ENCODE measurements at regions not wholly inside any gene's neighbourhood (a gene's known extent, or its start where the extent isn't known, plus 50 kb on each side); places are given as distances from the start of the nearest gene placed in this dataset.
"Not testable (repeated sequence)": the region's sequence is repeated elsewhere in the genome, so short reads cannot be mapped to it uniquely, and the experiment has no call there.

DNA sequence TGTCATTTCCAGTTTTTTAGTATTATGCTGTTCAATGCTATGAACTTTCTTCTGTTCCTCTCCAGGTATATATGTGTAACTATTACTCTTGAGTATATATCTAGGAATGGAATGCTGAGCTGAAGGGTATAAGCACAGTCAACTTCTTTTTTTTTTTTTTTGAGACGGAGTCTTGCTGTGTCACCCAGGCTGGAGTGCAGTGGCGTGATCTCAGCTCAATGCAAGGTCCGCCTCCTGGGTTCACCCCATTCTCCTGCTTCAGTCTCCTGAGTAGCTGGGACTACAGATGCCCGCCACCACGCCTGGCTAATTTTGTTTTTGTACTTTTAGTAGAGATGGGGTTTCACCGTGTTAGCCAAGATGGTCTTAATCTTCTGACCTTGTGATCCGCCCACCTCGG lies 110.5 kb downstream of the DACT1 start:
- not testable (repeated sequence) for TF ChIP-seq RAD21 (IDR thresholded peaks at IDR 0.05; ENCODE audit: low read length); EP300 (IDR thresholded peaks at IDR 0.05; ENCODE audit: borderline replicate concordance in 1 of 2, low read depth in 1 of 2, low read length in 1 of 2); POLR2AphosphoS5 (IDR thresholded peaks at IDR 0.05; ENCODE audit: low read depth, low read length); RCOR1 (IDR thresholded peaks at IDR 0.05; ENCODE audit: low read length); TEAD4 (IDR thresholded peaks at IDR 0.05; ENCODE audit: borderline replicate concordance, insufficient read depth); SIN3A (IDR thresholded peaks at IDR 0.05; ENCODE audit: borderline replicate concordance, low read depth, low read length); GATA2 (CRISPR knock-in tag; IDR thresholded peaks at IDR 0.05); MXI1 (IDR thresholded peaks at IDR 0.05; ENCODE audit: low read depth, low read length); NRF1 (IDR thresholded peaks at IDR 0.05; ENCODE audit: low read depth, low read length)
- TF ChIP-seq, protein P1, sequence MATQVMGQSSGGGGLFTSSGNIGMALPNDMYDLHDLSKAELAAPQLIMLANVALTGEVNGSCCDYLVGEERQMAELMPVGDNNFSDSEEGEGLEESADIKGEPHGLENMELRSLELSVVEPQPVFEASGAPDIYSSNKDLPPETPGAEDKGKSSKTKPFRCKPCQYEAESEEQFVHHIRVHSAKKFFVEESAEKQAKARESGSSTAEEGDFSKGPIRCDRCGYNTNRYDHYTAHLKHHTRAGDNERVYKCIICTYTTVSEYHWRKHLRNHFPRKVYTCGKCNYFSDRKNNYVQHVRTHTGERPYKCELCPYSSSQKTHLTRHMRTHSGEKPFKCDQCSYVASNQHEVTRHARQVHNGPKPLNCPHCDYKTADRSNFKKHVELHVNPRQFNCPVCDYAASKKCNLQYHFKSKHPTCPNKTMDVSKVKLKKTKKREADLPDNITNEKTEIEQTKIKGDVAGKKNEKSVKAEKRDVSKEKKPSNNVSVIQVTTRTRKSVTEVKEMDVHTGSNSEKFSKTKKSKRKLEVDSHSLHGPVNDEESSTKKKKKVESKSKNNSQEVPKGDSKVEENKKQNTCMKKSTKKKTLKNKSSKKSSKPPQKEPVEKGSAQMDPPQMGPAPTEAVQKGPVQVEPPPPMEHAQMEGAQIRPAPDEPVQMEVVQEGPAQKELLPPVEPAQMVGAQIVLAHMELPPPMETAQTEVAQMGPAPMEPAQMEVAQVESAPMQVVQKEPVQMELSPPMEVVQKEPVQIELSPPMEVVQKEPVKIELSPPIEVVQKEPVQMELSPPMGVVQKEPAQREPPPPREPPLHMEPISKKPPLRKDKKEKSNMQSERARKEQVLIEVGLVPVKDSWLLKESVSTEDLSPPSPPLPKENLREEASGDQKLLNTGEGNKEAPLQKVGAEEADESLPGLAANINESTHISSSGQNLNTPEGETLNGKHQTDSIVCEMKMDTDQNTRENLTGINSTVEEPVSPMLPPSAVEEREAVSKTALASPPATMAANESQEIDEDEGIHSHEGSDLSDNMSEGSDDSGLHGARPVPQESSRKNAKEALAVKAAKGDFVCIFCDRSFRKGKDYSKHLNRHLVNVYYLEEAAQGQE (IDR thresholded peaks at IDR 0.05; ENCODE audit: low read depth, low read length), result not testable (repeated sequence)
- TF ChIP-seq, protein P2, sequence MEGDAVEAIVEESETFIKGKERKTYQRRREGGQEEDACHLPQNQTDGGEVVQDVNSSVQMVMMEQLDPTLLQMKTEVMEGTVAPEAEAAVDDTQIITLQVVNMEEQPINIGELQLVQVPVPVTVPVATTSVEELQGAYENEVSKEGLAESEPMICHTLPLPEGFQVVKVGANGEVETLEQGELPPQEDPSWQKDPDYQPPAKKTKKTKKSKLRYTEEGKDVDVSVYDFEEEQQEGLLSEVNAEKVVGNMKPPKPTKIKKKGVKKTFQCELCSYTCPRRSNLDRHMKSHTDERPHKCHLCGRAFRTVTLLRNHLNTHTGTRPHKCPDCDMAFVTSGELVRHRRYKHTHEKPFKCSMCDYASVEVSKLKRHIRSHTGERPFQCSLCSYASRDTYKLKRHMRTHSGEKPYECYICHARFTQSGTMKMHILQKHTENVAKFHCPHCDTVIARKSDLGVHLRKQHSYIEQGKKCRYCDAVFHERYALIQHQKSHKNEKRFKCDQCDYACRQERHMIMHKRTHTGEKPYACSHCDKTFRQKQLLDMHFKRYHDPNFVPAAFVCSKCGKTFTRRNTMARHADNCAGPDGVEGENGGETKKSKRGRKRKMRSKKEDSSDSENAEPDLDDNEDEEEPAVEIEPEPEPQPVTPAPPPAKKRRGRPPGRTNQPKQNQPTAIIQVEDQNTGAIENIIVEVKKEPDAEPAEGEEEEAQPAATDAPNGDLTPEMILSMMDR (IDR thresholded peaks at IDR 0.05), result not testable (repeated sequence)
